ENCODE measurements at regions not wholly inside any gene's neighbourhood (a gene's known extent, or its start where the extent isn't known, plus 50 kb on each side); places are given as distances from the start of the nearest gene placed in this dataset.

DNA sequence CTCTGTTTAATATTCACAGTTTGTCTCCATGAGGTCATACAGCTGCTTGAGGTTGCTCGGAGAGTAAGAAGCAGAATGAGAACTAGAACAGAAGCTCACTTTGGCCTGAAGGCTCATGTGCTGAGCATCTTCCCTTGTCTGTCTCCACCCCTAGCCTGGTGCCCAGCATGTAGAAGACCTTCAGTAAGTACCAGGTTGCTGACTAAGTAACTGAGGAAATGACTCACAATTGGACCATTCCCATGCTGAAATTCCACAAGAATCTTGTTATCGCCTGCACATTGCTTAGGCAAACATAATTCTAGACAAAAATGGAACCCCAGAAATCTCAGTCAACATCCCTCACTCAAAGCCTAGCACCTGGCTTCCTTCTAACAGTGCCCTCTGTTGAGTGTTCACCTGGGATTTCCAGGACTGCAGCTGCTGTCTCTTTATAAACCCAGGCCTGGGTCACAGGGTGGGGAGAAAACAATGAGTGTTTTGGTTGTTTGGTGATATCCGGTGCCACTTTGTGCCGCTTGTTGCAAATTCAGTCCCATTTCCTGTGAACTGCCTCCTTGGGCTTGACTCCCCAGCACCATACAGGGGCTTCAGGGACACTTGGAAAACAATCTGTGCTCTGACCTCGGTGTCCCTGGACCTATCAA, 406.8 kb downstream of the ETS1 start:
- H3K9me2 ChIP-seq: no peaks in the 10 kb centered on the region
- WGBS (ENCODE audit: low lambda C conversion rate): 57% methylated on average over 4 of the region's 5 CpGs
- peak overlapping the region; percentile 28; the same call in 1 of the 2 replicates for H3K4me2 ChIP-seq
- ChIA-PET CTCF (interaction anchor here (0.6 to 3.4 kb wide), 10 partner anchors 9 to 650 kb away, joined by 3 to 16 read pairs (median 6); no protein-coding TSS in a partner anchor), POLR2A (no interaction called here)
- H3F3A ChIP-seq (replicated peaks; ENCODE audit: insufficient read depth): no peaks in the 10 kb centered on the region
- no peak overlapping the region for H3K4me3 ChIP-seq (ENCODE audit: low read depth in 2 of 2, low read length in 1 of 2)
- H2AFZ ChIP-seq (ENCODE audit: low read depth): peak overlapping the region; percentile 68; the same call in 1 of the 2 replicates
- peaks cover 24 to 29% of the 10 kb centered on the region in 2 experiments for H3K4me1 ChIP-seq (ENCODE audit: control insufficient read depth in 1 of 2, insufficient read depth in 2 of 2, low read depth in 1 of 2, low read length in 1 of 2)
- no peaks in the 10 kb centered on the region for H4K20me1 ChIP-seq (ENCODE audit: insufficient read depth)
- H3K27ac ChIP-seq (ENCODE audit: low read depth in 2 of 2, low read length in 1 of 2): peak overlapping the region; percentile 39 to 64
- DNase-seq: no peak
- no peaks in the 10 kb centered on the region for H3K79me2 ChIP-seq (ENCODE audit: insufficient read depth)
- H3K27me3 ChIP-seq (ENCODE audit: insufficient read depth): no peaks in the 10 kb centered on the region
- no peaks in the 10 kb centered on the region for H3K9me3 ChIP-seq
- H3K9ac ChIP-seq: peak overlapping the region; percentile 22; the same call in 1 of the 2 replicates
- TF ChIP-seq RAD21 (IDR thresholded peaks at IDR 0.05; ENCODE audit: low read length) (no peak), NFIC (IDR thresholded peaks at IDR 0.05; ENCODE audit: borderline replicate concordance) (peak; percentile 81), TCF12 (IDR thresholded peaks at IDR 0.05) (peak; percentile 86), YY1 (IDR thresholded peaks at IDR 0.05; ENCODE audit: low read depth) (0 out of 2 replicates have a peak, but pooled peaks have one; percentile 35), EP300 (IDR thresholded peaks at IDR 0.05; ENCODE audit: borderline replicate concordance in 1 of 2, low read depth in 1 of 2, low read length in 1 of 2) (peak in 1 of 2 experiments; percentile 87; a peak in 2 of 4 replicates), TAF1 (IDR thresholded peaks at IDR 0.05; ENCODE audit: borderline replicate concordance, low read depth, low read length) (no peak), TEAD4 (IDR thresholded peaks at IDR 0.05; ENCODE audit: borderline replicate concordance, insufficient read depth) (peak; percentile 75; the same call in 1 of the 2 replicates), FOXM1 (IDR thresholded peaks at IDR 0.05; ENCODE audit: low read depth) (no peak), RXRA (IDR thresholded peaks at IDR 0.05; ENCODE audit: borderline replicate concordance, low read depth) (0 out of 2 replicates have a peak, but pooled peaks have one; percentile 38), FOSL2 (IDR thresholded peaks at IDR 0.05; ENCODE audit: borderline replicate concordance, low read depth) (peak; percentile 96), EZH2phosphoT487 (IDR thresholded peaks at IDR 0.05; ENCODE audit: borderline replicate concordance, low read depth) (no peak), MXI1 (IDR thresholded peaks at IDR 0.05; ENCODE audit: low read depth, low read length) (no peak), SIN3A (IDR thresholded peaks at IDR 0.05; ENCODE audit: borderline replicate concordance, low read depth, low read length) (no peak), JUND (IDR thresholded peaks at IDR 0.05) (peak; percentile 93)
- TF ChIP-seq, protein P1, sequence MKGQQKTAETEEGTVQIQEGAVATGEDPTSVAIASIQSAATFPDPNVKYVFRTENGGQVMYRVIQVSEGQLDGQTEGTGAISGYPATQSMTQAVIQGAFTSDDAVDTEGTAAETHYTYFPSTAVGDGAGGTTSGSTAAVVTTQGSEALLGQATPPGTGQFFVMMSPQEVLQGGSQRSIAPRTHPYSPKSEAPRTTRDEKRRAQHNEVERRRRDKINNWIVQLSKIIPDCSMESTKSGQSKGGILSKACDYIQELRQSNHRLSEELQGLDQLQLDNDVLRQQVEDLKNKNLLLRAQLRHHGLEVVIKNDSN (IDR thresholded peaks at IDR 0.05; ENCODE audit: borderline replicate concordance, low read depth): 0 out of 2 replicates have a peak, but pooled peaks have one; percentile 20
- TF ChIP-seq, protein P2, sequence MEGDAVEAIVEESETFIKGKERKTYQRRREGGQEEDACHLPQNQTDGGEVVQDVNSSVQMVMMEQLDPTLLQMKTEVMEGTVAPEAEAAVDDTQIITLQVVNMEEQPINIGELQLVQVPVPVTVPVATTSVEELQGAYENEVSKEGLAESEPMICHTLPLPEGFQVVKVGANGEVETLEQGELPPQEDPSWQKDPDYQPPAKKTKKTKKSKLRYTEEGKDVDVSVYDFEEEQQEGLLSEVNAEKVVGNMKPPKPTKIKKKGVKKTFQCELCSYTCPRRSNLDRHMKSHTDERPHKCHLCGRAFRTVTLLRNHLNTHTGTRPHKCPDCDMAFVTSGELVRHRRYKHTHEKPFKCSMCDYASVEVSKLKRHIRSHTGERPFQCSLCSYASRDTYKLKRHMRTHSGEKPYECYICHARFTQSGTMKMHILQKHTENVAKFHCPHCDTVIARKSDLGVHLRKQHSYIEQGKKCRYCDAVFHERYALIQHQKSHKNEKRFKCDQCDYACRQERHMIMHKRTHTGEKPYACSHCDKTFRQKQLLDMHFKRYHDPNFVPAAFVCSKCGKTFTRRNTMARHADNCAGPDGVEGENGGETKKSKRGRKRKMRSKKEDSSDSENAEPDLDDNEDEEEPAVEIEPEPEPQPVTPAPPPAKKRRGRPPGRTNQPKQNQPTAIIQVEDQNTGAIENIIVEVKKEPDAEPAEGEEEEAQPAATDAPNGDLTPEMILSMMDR (IDR thresholded peaks at IDR 0.05): no peak
- TF ChIP-seq, protein P3, sequence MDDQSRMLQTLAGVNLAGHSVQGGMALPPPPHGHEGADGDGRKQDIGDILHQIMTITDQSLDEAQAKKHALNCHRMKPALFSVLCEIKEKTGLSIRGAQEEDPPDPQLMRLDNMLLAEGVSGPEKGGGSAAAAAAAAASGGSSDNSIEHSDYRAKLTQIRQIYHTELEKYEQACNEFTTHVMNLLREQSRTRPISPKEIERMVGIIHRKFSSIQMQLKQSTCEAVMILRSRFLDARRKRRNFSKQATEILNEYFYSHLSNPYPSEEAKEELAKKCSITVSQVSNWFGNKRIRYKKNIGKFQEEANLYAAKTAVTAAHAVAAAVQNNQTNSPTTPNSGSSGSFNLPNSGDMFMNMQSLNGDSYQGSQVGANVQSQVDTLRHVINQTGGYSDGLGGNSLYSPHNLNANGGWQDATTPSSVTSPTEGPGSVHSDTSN (IDR thresholded peaks at IDR 0.05): peak; percentile 71
- TF ChIP-seq, protein P4, sequence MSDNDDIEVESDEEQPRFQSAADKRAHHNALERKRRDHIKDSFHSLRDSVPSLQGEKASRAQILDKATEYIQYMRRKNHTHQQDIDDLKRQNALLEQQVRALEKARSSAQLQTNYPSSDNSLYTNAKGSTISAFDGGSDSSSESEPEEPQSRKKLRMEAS (IDR thresholded peaks at IDR 0.05; ENCODE audit: low read depth): peak; percentile 46; the same call in 1 of the 2 replicates
- TF ChIP-seq, protein P5, sequence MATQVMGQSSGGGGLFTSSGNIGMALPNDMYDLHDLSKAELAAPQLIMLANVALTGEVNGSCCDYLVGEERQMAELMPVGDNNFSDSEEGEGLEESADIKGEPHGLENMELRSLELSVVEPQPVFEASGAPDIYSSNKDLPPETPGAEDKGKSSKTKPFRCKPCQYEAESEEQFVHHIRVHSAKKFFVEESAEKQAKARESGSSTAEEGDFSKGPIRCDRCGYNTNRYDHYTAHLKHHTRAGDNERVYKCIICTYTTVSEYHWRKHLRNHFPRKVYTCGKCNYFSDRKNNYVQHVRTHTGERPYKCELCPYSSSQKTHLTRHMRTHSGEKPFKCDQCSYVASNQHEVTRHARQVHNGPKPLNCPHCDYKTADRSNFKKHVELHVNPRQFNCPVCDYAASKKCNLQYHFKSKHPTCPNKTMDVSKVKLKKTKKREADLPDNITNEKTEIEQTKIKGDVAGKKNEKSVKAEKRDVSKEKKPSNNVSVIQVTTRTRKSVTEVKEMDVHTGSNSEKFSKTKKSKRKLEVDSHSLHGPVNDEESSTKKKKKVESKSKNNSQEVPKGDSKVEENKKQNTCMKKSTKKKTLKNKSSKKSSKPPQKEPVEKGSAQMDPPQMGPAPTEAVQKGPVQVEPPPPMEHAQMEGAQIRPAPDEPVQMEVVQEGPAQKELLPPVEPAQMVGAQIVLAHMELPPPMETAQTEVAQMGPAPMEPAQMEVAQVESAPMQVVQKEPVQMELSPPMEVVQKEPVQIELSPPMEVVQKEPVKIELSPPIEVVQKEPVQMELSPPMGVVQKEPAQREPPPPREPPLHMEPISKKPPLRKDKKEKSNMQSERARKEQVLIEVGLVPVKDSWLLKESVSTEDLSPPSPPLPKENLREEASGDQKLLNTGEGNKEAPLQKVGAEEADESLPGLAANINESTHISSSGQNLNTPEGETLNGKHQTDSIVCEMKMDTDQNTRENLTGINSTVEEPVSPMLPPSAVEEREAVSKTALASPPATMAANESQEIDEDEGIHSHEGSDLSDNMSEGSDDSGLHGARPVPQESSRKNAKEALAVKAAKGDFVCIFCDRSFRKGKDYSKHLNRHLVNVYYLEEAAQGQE (IDR thresholded peaks at IDR 0.05; ENCODE audit: low read depth, low read length): no peak
- H3K36me3 ChIP-seq (replicated peaks in 1 of 2; ENCODE audit: control insufficient read depth in 1 of 2, insufficient read depth in 2 of 2, low read length in 1 of 2): no peaks in the 10 kb centered on the region

All from SK-N-SH (cell line).